Transverse colon (tissue), 4 donors: ENCODE measurements at regions not wholly inside any gene's neighbourhood (a gene's known extent, or its start where the extent isn't known, plus 50 kb on each side); places are given as distances from the start of the nearest gene placed in this dataset.

ENCODE experiments used
- DNase-seq: peaks from one replicate; pipeline ENCODE4 v3.0.0-alpha.2; 2019
- H3K27ac ChIP-seq, 4 donors: fragments of 200-600 bp; sonication (generic); 2 replicates each; pipeline ENCODE4 v1.5.1; 2016 to 2018; ENCODE audit warnings: inconsistent platforms in 4 of 4
- H3K27me3 ChIP-seq: fragments of 200-600 bp; sonication (generic); 2 replicates; pipeline ENCODE4 v1.5.1; 2017; ENCODE audit warnings: inconsistent platforms
- H3K36me3 ChIP-seq, 4 donors: fragments of 200-600 bp; sonication (generic); 2 replicates each; pipeline ENCODE4 v1.5.1; 2017 to 2019; ENCODE audit warnings: inconsistent platforms in 4 of 4
- H3K4me1 ChIP-seq, 4 donors: fragments of 200-600 bp; sonication (generic); 2 replicates each; pipeline ENCODE4 v1.5.1; 2017 to 2020; ENCODE audit warnings: inconsistent platforms in 4 of 4
- H3K4me3 ChIP-seq, 4 donors: fragments of 200-600 bp; sonication (generic); 1 replicate in 1 of 4; 2 replicates in 3 of 4; pipeline versions ENCODE4 v1.5.1 to v1.6.1; 2017 to 2019; ENCODE audit warnings: inconsistent platforms in 4 of 4
- H3K9me3 ChIP-seq, 2 donors: fragments of 200-600 bp; sonication (generic); 2 replicates each; pipeline ENCODE4 v1.5.1; 2017 to 2019; ENCODE audit warnings: inconsistent platforms in 2 of 2
- EP300 ChIP-seq: sonication (generic); formaldehyde crosslinking; IDR thresholded peaks from one replicate; pipeline ENCODE4 v1.6.1; 2017; ENCODE audit warnings: antibody characterized with exemption, low read depth
- POLR2A ChIP-seq: fragments of 450-650 bp; IDR thresholded peaks from one replicate; pipeline ENCODE4 v1.6.1; 2016; ENCODE audit warnings: antibody characterized with exemption, mild to moderate bottlenecking, moderate library complexity
- POLR2AphosphoS5 ChIP-seq, 3 donors: sonication (generic); formaldehyde crosslinking; IDR thresholded peaks; one replicate each; pipeline ENCODE4 v1.6.1; 2016; ENCODE audit warnings: antibody characterized with exemption in 3 of 3
- WGBS, 2 donors: methylation state at CpG; one replicate each; pipeline ENCODE4 v1.1.5; 2018; ENCODE audit warnings: low coverage in 1 of 2; 5-methylcytosine and 5-hydroxymethylcytosine counted together
- in situ Hi-C, 4 donors: fragments of 200-750 bp; cut with MboI; loops; one replicate each; pipeline versions ENCODE4 v1.15.0 to v1.15.1; 2017; ENCODE audit warnings: low sequenced_read_pairs in 3 of 4, low pct_ligation_motif_present in 1 of 4, low pct_unique_long_range_greater_than_20kb in 1 of 4
- intact Hi-C: fragments of 100-400 bp; cut with DNase I; formaldehyde crosslinking; loops from one replicate; pipeline ENCODE4 v1.15.1; 2023; ENCODE audit warnings: low total_unique reads
- TF ChIP-seq, protein P1 (sequence below), 5 experiments: fragments of 200-600 bp in 3 of 5; fragments of 450-650 bp in 2 of 5; sonication (generic) in 3 of 5; IDR thresholded peaks; 1 replicate in 2 of 5; 2 replicates in 3 of 5; pipeline ENCODE4 v1.5.1; 2016 to 2017; ENCODE audit warnings: antibody characterized with exemption in 5 of 5, inconsistent platforms in 3 of 5, mild to moderate bottlenecking in 2 of 5, moderate library complexity in 1 of 5

DNA sequence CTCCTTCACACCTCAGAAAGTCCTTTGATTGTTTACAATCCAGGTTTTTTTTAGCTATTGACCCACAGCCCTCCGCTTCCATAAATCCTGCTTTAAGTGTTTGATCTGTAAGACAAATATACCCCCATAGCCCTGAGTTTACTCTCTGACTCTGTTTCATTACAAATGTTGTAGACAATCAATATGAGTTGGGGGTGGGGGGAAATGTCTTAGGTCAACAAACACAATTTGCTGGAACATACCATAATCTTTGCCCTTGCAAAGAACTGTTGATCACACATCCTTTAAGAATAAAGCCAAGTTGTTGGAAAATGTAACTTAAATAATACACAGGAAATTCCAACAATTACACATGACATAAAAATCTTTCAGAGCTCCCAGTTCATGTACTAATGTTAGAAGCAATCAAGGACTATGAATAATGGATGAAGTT lies 301.8 kb upstream of the SEMA6D start:
- no peak for DNase-seq
- intact Hi-C loops, result no loop called here

DNA sequence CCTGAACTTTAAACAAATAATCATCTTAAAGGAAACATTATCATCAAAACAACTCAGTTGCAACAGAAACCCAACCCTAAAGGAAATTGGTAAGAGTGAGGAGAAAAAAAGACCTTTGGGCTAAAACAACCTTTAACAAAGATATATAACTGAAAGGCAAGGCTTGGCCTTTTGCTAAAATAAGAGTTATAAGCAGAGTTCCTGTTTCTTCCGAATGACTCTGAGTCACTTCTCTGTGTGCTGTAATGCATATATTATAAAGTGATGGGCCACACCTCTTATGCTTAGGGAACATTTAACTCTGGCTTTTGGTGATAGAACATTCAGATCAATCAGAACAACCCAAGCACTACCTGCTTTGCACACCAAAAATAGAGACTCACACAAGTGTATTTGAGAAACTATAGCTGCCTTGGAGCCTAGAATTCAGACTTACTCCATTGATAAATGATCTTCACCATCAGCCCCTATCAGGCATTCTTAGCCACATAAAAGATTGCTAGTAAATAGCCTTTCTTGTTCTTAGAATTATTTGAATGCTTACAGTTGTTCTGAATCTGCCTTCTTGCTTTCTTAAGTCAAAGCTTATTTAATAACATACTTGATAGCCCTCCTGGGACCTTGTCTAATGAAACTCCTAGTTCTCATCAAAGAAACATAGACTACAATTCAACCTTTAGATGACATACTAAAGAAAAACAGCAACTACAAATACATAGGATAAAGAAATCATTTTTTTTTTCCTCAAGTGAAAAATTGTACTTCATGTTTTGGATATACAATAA lies 294.2 kb upstream of the SEMA6D start:
- in situ Hi-C loops, result no loop called here
- Histone ChIP-seq H3K9me3 (no peaks in the 10 kb centered on the region), H3K36me3 (no peaks in the 10 kb centered on the region), H3K4me1 (peaks cover 0 to 8% (median 2%) of the 10 kb centered on the region in 4 donors), H3K27me3 (no peaks in the 10 kb centered on the region), H3K27ac (no peak overlapping the region), H3K4me3 (no peak overlapping the region)
- TF ChIP-seq EP300 (no peak), POLR2A (no peak), POLR2AphosphoS5 (IDR thresholded peaks at IDR 0.05) (no peak)
- TF ChIP-seq, protein P1, sequence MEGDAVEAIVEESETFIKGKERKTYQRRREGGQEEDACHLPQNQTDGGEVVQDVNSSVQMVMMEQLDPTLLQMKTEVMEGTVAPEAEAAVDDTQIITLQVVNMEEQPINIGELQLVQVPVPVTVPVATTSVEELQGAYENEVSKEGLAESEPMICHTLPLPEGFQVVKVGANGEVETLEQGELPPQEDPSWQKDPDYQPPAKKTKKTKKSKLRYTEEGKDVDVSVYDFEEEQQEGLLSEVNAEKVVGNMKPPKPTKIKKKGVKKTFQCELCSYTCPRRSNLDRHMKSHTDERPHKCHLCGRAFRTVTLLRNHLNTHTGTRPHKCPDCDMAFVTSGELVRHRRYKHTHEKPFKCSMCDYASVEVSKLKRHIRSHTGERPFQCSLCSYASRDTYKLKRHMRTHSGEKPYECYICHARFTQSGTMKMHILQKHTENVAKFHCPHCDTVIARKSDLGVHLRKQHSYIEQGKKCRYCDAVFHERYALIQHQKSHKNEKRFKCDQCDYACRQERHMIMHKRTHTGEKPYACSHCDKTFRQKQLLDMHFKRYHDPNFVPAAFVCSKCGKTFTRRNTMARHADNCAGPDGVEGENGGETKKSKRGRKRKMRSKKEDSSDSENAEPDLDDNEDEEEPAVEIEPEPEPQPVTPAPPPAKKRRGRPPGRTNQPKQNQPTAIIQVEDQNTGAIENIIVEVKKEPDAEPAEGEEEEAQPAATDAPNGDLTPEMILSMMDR (IDR thresholded peaks at IDR 0.05), result no peak
- no peak for DNase-seq
- 0 to 11% methylated on average over 1 of the region's 1 CpG for WGBS, 2 donors
- intact Hi-C loops, result no loop called here

More for the DNA sequence above, 301.8 kb upstream of the SEMA6D start:
- in situ Hi-C loops, result no loop called here
- Histone ChIP-seq H3K4me3 (no peak overlapping the region), H3K27me3 (no peaks in the 10 kb centered on the region), H3K9me3 (no peaks in the 10 kb centered on the region), H3K27ac (no peak overlapping the region), H3K4me1 (no peaks in the 10 kb centered on the region), H3K36me3 (no peaks in the 10 kb centered on the region)
- TF ChIP-seq EP300 (no peak), POLR2A (no peak), POLR2AphosphoS5 (IDR thresholded peaks at IDR 0.05) (no peak)
- TF ChIP-seq, protein P1 (IDR thresholded peaks at IDR 0.05), result no peak
- WGBS, 2 donors, result 94% methylated on average over 1 of the region's 1 CpG; no CpG with 5 or more reads in 1 of the 2 donors

DNA sequence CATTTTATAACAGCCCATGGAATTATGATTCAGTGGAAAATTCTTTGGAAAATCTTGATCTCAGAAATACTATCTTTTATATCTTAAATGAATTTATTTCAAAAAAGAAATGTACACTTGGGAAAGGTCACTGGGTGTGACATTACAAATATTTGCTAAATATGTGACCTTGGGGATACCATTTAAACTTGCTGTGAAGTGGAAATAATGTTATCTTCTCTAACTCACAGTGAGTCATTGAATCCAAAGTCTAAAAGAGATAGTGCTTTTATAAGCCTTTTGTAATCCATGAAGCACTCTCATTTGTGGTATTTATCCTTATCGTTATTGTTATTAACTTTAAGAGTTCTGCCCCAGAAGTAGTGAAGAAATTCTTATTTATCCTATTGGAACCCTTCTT lies 289.8 kb upstream of the SEMA6D start:
- Histone ChIP-seq H3K36me3 (no peaks in the 10 kb centered on the region), H3K27ac (no peak overlapping the region), H3K4me1 (peaks cover 0 to 7% (median 2%) of the 10 kb centered on the region in 4 donors), H3K27me3 (no peaks in the 10 kb centered on the region), H3K9me3 (no peaks in the 10 kb centered on the region), H3K4me3 (no peak overlapping the region)
- intact Hi-C loops (no loop called here), in situ Hi-C loops (loop anchor here in 1 of 4 donors (25.0 kb wide), 1 partner anchor 90 kb away; no protein-coding TSS in a partner anchor)
- WGBS, 2 donors, result 50 to 55% methylated on average over 1 of the region's 1 CpG
- DNase-seq, result no peak
- TF ChIP-seq POLR2A, result no peak
- no peak for TF ChIP-seq POLR2AphosphoS5 (IDR thresholded peaks at IDR 0.05)
- TF ChIP-seq, protein P1 (IDR thresholded peaks at IDR 0.05), result no peak

DNA sequence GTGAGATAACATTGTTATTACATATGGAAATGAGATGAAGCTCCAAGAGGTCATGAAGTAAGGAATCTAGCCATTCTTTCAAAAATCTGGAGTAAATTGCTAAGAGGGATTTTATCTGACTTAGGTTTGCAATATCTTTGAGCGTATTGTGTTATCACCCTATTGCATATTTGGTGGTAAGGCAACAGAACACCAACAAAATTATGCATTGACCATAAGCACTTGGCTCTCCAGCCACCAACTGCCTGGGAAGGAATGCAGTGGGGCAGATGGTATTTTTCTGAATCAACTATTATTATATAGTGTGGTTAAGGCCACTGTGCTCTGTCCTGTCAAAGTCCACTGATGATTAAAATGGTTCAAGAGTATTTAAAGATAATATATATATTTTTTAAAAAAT lies 287.9 kb upstream of the SEMA6D start:
- Histone ChIP-seq H3K36me3 (no peaks in the 10 kb centered on the region), H3K4me3 (no peak overlapping the region), H3K9me3 (no peaks in the 10 kb centered on the region), H3K27ac (no peak overlapping the region), H3K4me1 (no peaks in the 10 kb centered on the region), H3K27me3 (no peaks in the 10 kb centered on the region)
- in situ Hi-C loops, result loop anchor here in 1 of 4 donors (25.0 kb wide), 1 partner anchor 92 kb away; no protein-coding TSS in a partner anchor
- TF ChIP-seq POLR2A, result no peak
- TF ChIP-seq EP300, result no peak
- TF ChIP-seq, protein P1 (IDR thresholded peaks at IDR 0.05), result no peak
- no peak for TF ChIP-seq POLR2AphosphoS5 (IDR thresholded peaks at IDR 0.05)
- no peak for DNase-seq
- intact Hi-C loops, result no loop called here
- WGBS, 2 donors, result 88 to 100% methylated on average over 1 of the region's 1 CpG
